DMS153 treated with DMSO at 0.1 percent for 48 hours (cell line): ENCODE measurements at regions not wholly inside any gene's neighbourhood (a gene's known extent, or its start where the extent isn't known, plus 50 kb on each side); places are given as distances from the start of the nearest gene placed in this dataset.
"Not testable (repeated sequence)": the region's sequence is repeated elsewhere in the genome, so short reads cannot be mapped to it uniquely, and the experiment has no call there.

ENCODE experiments used
- DNase-seq: peaks from one replicate; lab custom pipeline; 2025; ENCODE audit not compliant: unreplicated experiment; lab: John Stamatoyannopoulos, UW

DNA sequence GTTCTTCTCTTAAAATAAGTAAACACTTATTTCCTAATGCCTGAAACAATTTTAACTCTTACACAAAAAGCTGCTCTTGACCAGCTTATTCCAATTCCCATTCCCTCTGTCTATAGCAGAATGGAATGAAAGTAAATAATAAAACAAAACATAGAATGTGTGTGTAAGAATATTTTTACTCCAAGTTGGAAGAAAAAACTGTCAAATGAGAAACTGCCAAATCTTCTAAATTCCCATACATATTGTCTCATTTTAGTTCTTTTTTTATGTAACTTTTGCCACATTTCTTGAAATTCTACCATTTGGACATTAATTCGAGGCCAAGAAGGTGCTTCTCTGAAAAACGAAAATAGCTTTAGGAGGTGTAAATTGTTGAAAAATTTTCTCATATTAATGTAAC lies 477.1 kb downstream of the FAT4 start:
- no peak for DNase-seq

DNA sequence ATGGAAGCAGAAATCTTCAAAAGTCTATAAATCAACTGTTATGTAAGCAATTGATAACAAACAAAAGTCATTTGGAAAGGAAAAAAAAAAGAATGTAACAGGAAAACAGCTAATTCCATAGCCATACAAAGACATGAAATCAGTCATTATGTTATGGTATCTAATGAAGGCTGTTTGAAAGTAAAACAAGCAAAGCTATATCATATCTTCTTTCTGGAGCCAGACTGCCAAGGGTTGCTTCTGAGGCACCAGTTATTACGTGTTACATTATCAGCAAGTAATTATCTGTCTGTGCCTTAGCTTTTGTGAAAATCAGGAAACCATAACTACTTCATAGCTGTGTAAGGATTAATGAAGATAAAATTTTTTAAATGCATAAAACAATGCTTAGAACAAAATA lies 480.2 kb downstream of the FAT4 start:
- DNase-seq, result no peak

DNA sequence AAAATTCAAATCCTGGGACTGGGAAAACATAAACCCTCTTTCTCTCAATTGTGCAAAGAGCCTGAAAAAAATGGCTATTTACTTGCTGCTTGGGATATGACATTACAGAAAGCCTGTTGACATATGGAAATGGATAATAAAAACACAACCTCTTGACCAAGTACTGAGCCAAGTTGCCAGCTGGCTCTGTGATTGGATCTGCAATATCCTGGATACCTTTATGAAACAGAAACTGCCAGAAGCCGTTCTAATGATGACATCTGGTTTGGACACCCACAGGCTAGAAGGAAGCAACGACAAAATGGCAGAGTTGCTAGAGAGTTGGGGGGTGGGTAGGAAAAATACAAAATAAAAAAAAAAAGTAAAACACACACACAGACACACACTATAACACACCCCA lies 481.4 kb downstream of the FAT4 start:
- peak; percentile 36 for DNase-seq

DNA sequence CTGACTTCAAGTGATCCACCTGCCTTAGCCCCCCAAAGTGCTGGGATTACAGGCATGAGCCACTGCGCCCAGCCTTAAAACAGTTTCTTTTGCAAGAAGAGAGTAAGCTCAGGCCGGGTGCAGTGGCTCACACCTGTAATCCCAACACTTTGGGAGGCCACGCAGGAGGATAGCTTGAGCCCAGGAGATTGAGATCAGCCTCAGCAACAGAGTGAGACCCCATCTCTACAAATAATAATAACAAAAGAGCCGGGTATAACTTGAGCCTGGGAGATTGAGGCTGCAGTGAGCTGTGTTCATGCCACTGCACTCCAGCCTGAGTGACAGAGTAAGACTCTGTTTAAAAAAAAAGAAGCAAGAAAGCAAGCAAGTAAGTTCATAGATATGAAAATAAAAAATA lies 482.9 kb downstream of the FAT4 start:
- DNase-seq, result not testable (repeated sequence)

DNA sequence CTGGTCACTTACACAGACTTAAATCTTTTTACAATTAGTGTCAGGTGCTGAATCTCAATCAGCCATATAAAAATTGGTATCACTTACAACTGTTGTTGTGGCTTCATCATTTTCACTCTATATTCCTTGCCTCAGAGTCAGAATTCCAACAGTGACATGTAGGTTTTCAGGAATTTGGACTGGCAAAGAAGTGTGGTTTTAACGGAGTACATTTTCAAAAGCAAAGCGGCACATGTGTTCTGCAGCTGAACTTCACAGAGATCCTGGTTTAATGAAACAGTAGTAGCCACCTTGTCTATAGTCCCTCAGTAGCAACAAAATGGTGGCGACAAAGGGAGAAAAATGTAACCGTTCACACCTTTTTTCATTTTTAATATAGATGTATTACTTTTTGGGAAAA lies 486.6 kb downstream of the FAT4 start:
- no peak for DNase-seq

DNA sequence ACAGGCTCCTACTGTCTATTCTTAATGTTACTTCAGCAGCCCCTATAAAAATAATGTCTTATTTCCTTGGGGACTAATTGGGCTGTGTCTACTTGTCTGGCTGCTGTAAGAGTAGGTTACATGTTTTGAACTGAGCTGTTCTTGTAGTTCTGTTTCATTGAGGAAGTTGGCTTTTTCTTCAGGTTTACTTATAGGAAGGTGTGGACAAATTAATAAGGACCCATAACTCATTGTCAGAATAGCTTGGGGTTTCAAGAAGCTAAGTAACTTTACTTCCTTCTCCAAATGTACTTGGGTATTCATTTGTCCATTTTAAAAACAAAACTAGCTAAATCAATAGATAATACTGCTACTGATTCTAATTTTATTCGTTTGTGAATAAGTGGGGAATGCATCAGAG lies 487.2 kb downstream of the FAT4 start:
- DNase-seq, result no peak

DNA sequence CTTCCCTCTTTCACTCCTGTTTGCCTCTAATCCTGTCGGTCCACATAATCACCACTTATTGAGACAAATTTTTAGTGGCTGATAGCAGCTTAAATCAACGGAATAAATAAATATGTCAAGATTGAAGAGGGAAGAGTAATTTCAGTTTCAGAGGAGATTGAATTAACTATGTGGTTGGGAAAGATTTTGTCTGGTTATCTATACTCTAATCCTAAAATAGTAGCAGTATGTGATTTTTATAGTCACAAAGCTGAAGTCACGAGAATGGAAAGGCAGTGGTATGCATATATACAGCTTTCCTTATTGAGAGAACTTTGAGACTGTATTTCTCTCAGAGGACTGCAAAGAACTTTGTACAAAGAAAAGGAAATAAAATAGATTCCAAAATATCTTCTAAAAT lies 493.3 kb downstream of the FAT4 start:
- no peak for DNase-seq

DNA sequence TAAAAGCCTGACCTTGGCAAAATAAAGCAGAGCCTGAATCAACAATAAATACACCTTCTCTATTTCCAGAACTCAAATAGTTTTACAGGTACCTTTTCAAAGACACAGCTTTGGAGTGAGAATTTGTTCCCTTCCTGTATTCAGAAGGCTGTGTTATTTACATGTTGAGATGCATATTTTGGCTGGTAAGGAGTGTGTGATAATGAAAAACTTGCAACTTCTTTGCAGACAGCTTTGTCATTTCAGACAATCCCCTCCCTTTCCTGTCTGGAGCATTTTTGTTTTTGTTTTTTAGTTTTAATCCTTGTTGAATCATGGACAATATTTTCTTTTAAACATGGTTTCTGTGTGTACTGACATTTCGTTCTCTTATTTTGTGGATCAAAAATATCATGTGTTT lies 493.8 kb downstream of the FAT4 start:
- DNase-seq, result no peak

DNA sequence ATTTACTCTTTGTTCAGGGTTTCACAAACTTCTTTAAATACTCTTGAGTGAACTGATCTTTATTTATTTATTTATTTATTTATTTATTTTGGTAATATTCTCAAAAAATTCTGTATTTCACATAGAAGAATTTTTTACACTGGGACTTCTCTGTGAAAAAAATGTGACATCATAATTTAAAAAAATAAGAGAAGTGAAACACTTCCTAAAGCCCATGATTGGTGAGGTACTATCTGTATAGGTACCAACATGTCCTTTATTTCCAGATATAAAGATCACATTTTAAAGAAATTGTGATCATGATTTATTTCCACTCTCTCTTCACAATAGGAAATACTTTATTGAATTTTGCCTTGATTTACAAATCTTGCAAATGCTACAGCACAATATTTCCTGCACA lies 497.1 kb downstream of the FAT4 start:
- DNase-seq, result no peak

DNA sequence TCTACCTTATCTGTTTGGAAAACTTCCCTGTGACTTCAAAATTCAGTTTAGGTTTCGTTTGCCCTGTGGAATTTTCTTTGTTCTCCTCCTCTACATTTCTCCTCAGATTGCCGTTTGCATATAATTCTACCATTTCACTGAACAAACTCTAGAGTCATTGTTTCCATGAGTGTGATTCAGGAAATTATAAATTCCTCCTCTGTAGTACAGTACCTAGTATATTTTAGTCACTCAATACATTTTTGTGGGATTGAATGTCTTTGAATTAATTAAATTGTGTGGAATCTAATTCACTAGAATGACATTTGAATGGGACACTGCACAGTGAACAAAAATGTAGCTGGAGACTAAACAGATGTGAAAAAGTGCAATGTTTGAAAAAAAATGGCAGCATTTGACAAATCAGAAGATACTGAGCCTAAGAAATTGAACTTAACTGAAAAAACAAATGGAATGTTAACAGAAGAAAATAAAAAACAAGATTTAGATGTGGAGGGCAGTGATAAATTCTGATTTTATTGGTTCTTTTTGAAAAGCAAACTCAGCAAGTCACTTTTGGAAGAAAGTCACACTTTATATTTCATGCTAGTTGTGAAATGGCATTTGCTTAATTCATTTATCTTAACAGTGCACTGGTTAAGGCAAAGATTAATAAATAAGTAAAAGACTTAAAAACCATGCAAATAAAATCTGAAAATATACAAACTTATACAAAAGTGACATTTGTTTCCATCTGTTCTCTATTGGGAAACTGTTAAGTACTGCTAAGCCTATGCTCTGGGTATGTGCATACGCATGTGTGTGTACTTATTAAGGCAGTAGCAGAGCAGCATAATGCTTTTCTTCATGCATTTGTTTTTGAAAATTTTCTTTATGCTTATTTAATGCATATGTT lies 512.3 kb downstream of the FAT4 start:
- no peak for DNase-seq

DNA sequence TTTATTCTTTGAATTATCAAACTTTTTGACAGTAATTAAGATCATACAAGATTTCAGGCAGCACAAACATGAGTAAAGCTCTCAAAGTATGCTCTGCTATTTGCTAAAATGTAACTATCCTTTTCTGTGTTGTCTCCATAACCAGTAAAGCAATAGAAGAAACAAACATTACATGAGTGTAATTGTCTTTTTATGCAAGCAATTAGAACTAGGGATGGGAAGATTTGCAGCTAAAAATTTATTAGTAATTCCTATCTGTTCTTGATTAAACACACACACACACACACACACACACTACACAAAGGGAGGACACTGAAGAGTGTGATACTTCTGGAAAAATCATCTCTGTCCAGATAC lies 512.9 kb downstream of the FAT4 start:
- DNase-seq, result no peak

DNA sequence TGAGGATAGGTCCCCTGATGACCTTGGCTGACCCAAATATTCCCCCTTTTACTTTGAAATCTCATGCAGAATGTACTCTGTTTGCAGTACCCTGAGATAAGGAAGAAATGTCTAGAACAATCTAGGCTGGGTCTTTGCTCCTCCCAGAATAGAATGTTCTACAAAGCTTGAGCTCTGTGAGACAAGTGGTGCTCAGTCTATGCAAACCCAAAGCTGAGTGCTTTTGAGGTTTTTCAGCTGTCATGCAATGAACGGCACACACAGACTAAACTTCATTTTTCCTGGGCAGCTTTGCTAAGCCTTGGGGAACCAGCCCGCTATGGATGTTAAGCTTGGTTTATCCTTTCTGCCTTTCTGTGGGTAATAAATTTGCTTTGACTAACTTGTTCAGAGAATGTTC lies 513.6 kb downstream of the FAT4 start:
- no peak for DNase-seq

DNA sequence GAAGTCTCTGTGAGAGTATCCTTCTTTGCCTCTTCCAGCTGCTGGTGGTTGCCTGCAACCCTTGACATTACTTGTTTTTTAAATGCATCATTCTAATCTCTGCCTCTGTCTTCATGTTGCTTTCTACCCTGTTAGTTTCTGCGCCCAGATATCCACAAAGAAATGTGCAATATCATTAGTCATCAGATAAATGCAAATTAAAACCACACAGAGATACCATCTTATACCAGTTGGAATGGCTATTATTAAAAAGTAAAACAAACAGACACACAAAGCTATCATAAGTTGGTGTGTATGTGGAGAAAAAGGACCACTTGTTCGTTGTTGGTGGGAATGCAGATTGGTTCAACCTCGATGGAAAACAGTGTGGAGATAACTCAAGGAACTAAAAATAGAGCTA lies 517.4 kb downstream of the FAT4 start:
- no peak for DNase-seq

DNA sequence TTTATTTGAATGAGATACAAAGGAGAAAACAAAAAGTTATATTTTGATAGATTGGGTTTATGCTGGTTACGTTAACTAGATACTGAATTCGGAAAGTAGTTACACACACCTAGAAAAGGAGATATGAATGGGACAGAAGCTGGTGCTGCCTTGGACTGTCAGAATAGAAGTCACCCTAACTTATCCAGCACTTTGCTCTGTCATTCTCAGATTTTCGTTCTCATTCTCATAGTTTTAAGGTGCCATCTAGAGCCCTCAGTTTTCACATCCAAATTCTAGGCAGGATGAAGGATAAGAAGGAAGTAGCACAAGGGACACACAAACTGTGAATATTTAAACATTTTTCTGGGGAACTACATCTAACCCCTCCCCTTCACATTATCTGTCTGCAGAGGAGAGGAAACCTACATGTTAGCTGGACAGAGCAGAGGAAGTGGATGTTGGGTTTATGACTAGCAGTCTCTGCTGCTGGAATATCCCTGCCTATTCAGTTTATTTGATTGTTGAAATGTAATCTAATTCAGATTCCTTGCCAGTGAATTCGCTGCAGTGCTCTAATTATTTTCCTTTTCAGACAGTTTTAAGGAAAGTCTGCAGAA lies 521.9 kb downstream of the FAT4 start:
- DNase-seq, result no peak

DNA sequence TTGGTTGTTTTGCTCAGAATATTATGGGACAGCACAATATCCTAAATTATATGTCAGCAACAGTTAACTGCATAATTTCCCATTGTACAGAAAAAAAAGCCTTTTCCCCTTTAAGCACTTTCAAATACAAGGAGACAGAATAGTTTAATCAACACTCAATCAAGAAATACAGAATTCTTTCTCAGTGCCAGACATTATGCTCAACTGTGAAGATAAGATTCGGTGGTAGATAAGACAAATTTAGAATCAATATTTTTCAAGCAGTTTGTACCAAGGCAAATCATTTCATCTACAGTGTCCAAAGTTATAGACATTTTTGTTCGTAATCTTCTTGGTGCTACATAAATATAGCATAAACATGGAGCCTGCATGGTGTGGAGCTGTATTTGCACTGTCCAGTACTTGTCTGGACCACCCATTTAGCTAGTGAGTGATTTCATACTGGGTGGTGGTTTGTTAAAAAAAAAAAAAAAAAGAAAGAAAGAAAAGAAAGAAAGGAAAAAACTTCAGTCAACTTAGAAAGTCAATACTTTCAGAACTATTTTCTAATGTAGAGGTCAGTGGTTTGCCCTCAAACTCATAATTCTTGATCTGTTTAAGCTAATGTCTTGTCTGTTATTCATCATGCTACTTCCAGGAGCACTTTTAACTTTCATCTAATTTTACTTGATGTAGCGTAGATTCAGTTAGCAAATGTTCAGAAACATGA lies 522.9 kb downstream of the FAT4 start:
- DNase-seq, result no peak

DNA sequence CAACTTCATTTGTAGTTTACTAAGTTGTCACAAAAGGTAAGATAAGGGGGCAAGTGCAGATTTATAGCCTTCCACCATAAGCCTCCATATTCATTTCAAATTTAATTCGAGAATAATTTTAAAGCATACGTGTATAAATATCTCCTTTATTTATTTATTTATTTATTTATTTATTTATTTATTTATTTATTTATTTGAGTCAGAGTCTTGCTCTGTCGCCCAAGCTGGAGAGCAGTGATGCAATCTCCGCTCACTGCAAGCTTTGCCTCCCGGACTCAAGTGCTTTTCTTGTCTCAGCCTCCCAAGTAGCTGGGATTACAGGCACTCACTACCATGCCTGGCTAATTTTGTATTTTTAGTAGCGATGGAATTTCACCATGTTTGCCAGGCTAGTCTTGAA lies 523.4 kb downstream of the FAT4 start:
- no peak for DNase-seq

DNA sequence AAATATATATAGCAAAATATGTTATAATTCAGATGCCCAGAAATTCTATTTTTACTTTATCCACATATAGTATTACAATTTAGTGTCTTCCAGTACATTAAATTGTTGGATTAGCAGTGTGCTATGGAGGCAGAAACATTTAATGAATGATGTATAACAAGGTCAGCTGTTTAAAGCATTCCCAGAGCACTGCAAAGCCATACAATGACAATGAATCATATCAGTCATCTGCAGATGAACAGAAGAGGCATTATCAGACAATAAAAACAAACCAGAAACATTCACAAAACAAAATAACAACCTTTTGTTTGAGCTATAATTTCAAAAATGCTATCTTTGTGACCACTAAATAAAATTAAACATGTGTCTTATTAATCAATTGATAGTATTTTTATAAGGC lies 524.2 kb downstream of the FAT4 start:
- DNase-seq, result no peak

DNA sequence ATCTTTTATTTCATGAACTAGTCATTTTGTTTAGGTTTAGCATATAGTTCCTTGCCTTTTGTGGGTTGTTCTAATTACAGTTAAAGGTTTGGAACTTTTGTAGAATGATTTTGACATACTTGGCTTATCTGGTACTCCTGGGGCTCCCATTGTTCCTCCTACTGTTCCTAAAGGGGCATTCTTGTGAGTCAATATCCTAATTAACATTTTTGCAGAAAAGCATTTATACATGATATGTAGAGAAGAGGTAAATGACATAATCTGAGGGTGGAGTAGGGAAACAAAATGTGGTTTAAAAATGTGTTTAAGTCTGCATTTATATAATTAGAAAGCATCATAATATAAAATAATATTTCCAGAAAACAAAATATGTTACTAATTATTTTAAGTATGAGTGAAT lies 529.2 kb downstream of the FAT4 start:
- DNase-seq, result no peak

DNA sequence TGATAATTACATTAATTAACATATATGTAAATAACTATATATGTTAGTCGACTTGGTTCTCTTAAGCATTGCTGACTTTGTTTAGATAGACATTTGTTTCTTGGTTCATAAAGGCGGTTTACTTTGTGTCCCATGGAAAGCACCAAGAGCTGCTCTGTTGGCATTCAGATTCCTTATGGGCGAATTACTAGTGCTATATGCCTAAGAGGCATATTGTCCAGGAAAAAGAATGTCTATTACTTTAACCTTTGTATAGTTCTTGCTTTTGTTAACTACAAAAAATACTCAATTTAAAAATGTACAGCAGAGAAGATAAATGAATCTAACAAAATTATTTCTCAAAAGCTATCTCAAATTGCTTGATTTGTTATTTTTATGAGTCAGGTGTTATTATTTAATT lies 532.8 kb downstream of the FAT4 start:
- no peak for DNase-seq

DNA sequence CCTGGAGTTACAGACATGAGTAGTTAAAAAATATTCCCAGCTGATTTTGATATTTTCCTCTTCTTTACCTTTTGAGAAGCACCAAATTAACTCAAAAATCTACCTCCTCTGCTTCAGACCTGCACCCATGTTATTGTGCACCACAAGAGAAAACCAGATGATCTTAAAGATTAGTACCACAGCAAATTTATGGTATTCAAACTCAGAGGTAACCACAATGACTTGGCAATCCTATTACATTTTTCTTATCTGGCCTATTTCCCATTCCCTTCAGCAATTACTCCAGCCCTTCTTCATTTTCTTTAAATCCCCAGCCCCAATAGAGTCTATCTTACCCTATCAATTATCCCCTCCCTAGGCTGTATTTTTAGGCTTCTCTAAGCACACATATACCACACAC lies 535.1 kb downstream of the FAT4 start:
- no peak for DNase-seq

DNA sequence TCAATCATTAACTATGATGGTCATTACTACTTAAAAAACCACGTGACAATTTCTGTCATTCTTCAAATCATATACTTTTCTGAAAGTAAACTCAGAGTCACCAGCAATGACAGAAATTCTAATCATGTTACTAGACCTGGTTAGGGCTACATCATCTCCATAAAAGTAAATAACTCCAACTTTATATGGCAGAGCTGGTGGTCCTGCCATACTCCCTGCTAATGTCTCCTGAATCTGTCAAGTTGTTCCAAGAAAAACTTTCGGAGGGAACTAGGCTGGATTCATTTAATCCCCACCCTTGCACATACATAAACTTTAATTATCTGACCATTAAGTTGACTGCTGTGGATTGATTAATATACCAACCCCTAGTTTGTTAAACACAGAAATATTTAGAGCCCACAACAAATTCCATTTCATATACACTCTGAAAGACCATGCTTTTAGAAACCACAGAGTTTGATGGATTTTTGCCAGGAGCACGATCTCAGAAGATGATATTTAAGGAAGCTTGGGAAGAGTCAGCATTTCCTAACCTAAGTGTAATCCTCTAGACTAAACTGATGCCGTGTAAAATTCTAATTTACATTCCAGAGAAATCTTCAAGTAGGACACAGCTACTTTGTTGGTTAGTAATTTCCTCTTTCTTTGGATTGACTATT lies 577.0 kb downstream of the FAT4 start:
- DNase-seq, result no peak

DNA sequence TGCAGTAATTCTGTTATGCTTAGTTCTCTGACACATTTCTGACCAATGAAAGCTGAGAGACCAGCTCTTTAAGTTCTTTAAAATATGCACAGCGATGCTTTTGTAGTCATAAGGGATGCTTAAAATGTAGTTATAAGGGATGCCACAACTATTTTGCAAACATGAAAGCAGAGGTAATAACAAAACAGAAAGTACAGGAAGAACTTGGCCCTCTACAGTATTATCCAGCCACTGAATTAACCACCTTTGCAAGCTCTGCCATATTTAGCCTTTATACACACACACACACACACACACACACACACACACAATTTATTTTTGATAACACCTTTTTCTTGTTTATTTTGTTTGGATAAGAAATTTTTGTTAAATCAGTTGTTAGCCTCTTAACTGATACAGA lies 590.0 kb downstream of the FAT4 start:
- DNase-seq, result no peak
